ACC112 (cell line): ENCODE measurements at regions not wholly inside any gene's neighbourhood (a gene's known extent, or its start where the extent isn't known, plus 50 kb on each side); places are given as distances from the start of the nearest gene placed in this dataset.
"Not testable (repeated sequence)": the region's sequence is repeated elsewhere in the genome, so short reads cannot be mapped to it uniquely, and the experiment has no call there.

ENCODE experiments used
- H2AFZ ChIP-seq: fragments of 200-600 bp; sonication (generic); one replicate; pipeline ENCODE4 v1.6.0; 2017; ENCODE audit warnings: antibody characterized with exemption, low read length; ENCODE audit not compliant: unreplicated experiment
- H3K27ac ChIP-seq: fragments of 200-600 bp; sonication (generic); 2 replicates; pipeline ENCODE4 v1.5.1; 2014; ENCODE audit warnings: low read depth, mild to moderate bottlenecking, antibody characterized with exemption, low read length, moderate library complexity
- H3K27me3 ChIP-seq: fragments of 200-600 bp; sonication (generic); 2 replicates; pipeline ENCODE4 v1.6.1; 2014; ENCODE audit warnings: mild to moderate bottlenecking, antibody characterized with exemption, low read length, moderate library complexity, mixed read lengths; ENCODE audit not compliant: insufficient read depth
- H3K36me3 ChIP-seq: fragments of 200-600 bp; sonication (generic); 2 replicates; pipeline ENCODE4 v1.6.1; 2016; ENCODE audit warnings: mild to moderate bottlenecking, antibody characterized with exemption, low read length, moderate library complexity, mixed read lengths; ENCODE audit not compliant: insufficient read depth
- H3K4me1 ChIP-seq: fragments of 200-600 bp; sonication (generic); one replicate; pipeline ENCODE4 v1.6.1; 2016; ENCODE audit warnings: low read length, mixed read lengths; ENCODE audit not compliant: insufficient read depth, unreplicated experiment, control insufficient read depth
- H3K4me3 ChIP-seq: fragments of 200-600 bp; sonication (generic); 2 replicates; pipeline ENCODE4 v1.5.1; 2014; ENCODE audit warnings: mild to moderate bottlenecking, low read depth, low read length
- H3K79me2 ChIP-seq: fragments of 200-600 bp; sonication (generic); one replicate; pipeline ENCODE4 v1.6.0; 2016; ENCODE audit warnings: low read length; ENCODE audit not compliant: control insufficient read depth, unreplicated experiment, insufficient read depth

GRCh38 chr18:27298214-27298804, 113.2 kb upstream of the CHST9 start:
- Histone ChIP-seq H3K4me1 (no peaks in the 10 kb centered on the region), H2AFZ (no peak overlapping the region), H3K79me2 (no peaks in the 10 kb centered on the region), H3K27me3 (no peaks in the 10 kb centered on the region), H3K27ac (no peak overlapping the region), H3K4me3 (no peak overlapping the region), H3K36me3 (no peaks in the 10 kb centered on the region)

GRCh38 chr18:27285973-27286562, 101.0 kb upstream of the CHST9 start:
- H3K79me2 ChIP-seq, H3K4me1 ChIP-seq, H2AFZ ChIP-seq, H3K4me3 ChIP-seq, H3K27me3 ChIP-seq, H3K36me3 ChIP-seq, H3K27ac ChIP-seq: not testable (repeated sequence)

- Histone ChIP-seq H3K79me2 (no peaks in the 10 kb centered on the region), H3K27me3 (no peaks in the 10 kb centered on the region), H3K27ac (no peak overlapping the region), H2AFZ (no peak overlapping the region), H3K36me3 (no peaks in the 10 kb centered on the region), H3K4me1 (no peaks in the 10 kb centered on the region), H3K4me3 (no peak overlapping the region)
Measured at GRCh38 chr18:27278131-27278530, 93.0 kb upstream of the CHST9 start.

- Histone ChIP-seq H3K27ac (no peak overlapping the region), H2AFZ (no peak overlapping the region), H3K27me3 (no peaks in the 10 kb centered on the region), H3K36me3 (no peaks in the 10 kb centered on the region), H3K4me1 (no peaks in the 10 kb centered on the region), H3K4me3 (no peak overlapping the region), H3K79me2 (no peaks in the 10 kb centered on the region)
Measured at GRCh38 chr18:27277554-27277953, 92.4 kb upstream of the CHST9 start.

- H3K27me3 ChIP-seq: no peaks in the 10 kb centered on the region
- H2AFZ ChIP-seq: no peak overlapping the region
- H3K4me3 ChIP-seq: no peak overlapping the region
- no peak overlapping the region for H3K27ac ChIP-seq
- no peaks in the 10 kb centered on the region for H3K4me1 ChIP-seq
- H3K36me3 ChIP-seq: no peaks in the 10 kb centered on the region
- H3K79me2 ChIP-seq: no peaks in the 10 kb centered on the region
Measured at GRCh38 chr18:27276886-27277285, 91.8 kb upstream of the CHST9 start.

- Histone ChIP-seq H3K27me3 (no peaks in the 10 kb centered on the region), H3K79me2 (no peaks in the 10 kb centered on the region), H3K4me3 (no peak overlapping the region), H3K4me1 (no peaks in the 10 kb centered on the region), H3K27ac (no peak overlapping the region), H3K36me3 (no peaks in the 10 kb centered on the region), H2AFZ (no peak overlapping the region)
Measured at GRCh38 chr18:27276479-27276878, 91.4 kb upstream of the CHST9 start.

- Histone ChIP-seq H3K36me3 (no peaks in the 10 kb centered on the region), H3K4me1 (no peaks in the 10 kb centered on the region), H3K27ac (no peak overlapping the region), H2AFZ (no peak overlapping the region), H3K4me3 (no peak overlapping the region), H3K27me3 (no peaks in the 10 kb centered on the region), H3K79me2 (no peaks in the 10 kb centered on the region)
Measured at GRCh38 chr18:27274901-27275300, 89.8 kb upstream of the CHST9 start.

GRCh38 chr18:27270508-27270907, 85.4 kb upstream of the CHST9 start:
- Histone ChIP-seq H3K27me3 (no peaks in the 10 kb centered on the region), H3K79me2 (no peaks in the 10 kb centered on the region), H2AFZ (no peak overlapping the region), H3K4me3 (no peak overlapping the region), H3K27ac (no peak overlapping the region), H3K36me3 (no peaks in the 10 kb centered on the region), H3K4me1 (no peaks in the 10 kb centered on the region)

GRCh38 chr18:27263369-27263768, 78.3 kb upstream of the CHST9 start:
- Histone ChIP-seq H2AFZ (no peak overlapping the region), H3K36me3 (no peaks in the 10 kb centered on the region), H3K27ac (no peak overlapping the region), H3K79me2 (no peaks in the 10 kb centered on the region), H3K4me1 (no peaks in the 10 kb centered on the region), H3K4me3 (no peak overlapping the region), H3K27me3 (no peaks in the 10 kb centered on the region)

GRCh38 chr18:27261769-27262549, 76.9 kb upstream of the CHST9 start:
- Histone ChIP-seq H3K27ac (no peak overlapping the region), H3K4me3 (no peak overlapping the region), H3K79me2 (no peaks in the 10 kb centered on the region), H2AFZ (no peak overlapping the region), H3K4me1 (no peaks in the 10 kb centered on the region), H3K36me3 (no peaks in the 10 kb centered on the region), H3K27me3 (no peaks in the 10 kb centered on the region)

- H3K27ac ChIP-seq: no peak overlapping the region
- no peaks in the 10 kb centered on the region for H3K36me3 ChIP-seq
- no peaks in the 10 kb centered on the region for H3K27me3 ChIP-seq
- no peaks in the 10 kb centered on the region for H3K79me2 ChIP-seq
- H3K4me3 ChIP-seq: no peak overlapping the region
- no peak overlapping the region for H2AFZ ChIP-seq
- H3K4me1 ChIP-seq: no peaks in the 10 kb centered on the region
Measured at GRCh38 chr18:27253571-27253970, 68.5 kb upstream of the CHST9 start.
